HCT116 (cell line): ENCODE measurements at regions not wholly inside any gene's neighbourhood (a gene's known extent, or its start where the extent isn't known, plus 50 kb on each side); places are given as distances from the start of the nearest gene placed in this dataset.

Experiments
- ATAC-seq: fragments of 200-7000 bp; cut with Tn5 transposase; 2 replicates; pipeline ENCODE4 v1.9.1; 2020; ENCODE audit warnings: mild to moderate bottlenecking, moderate library complexity
- BruUV-seq: library from RNA; stranded (reverse); fragments of 400-500 nt; replicated peaks from 2 replicates; lab custom pipeline; 2021; lab: Mats Ljungman, UMichigan
- CTCF ChIA-PET: fragments of 300-600 bp; sonication (Branson Sonifier 250); formaldehyde crosslinking; loops from one replicate; lab custom pipeline; 2021; ENCODE audit warnings: antibody characterized with exemption; lab: Charles Lee
- POLR2A ChIA-PET: fragments of 300-600, 350-600 bp; sonication (Branson Sonifier 250); formaldehyde crosslinking; loops from one replicate; lab custom pipeline; 2021; ENCODE audit warnings: antibody characterized with exemption; lab: Charles Lee
- RAD21 ChIA-PET, 2 experiments: fragments of 300-600 bp; sonication (Branson Sonifier 250); formaldehyde crosslinking; loops; one replicate each; lab custom pipeline; 2023; ENCODE audit warnings: low total read pairs in 2 of 2; ENCODE audit not compliant: uncharacterized antibody in 2 of 2, unreplicated experiment in 2 of 2, low non-redundant PET in 1 of 2; lab: Charles Lee
- DNase-seq: peaks from one replicate; pipeline ENCODE4 v3.0.0-alpha.2; 2010; ENCODE audit warnings: low read depth, low spot score
- H2AFZ ChIP-seq: fragments of 200-600 bp; shearing (Covaris generic), sonication (generic); 2 replicates; pipeline ENCODE4 v1.6.1; 2017; ENCODE audit warnings: low read depth, mixed run types, mixed read lengths, antibody characterized with exemption, low read length; ENCODE audit not compliant: poor library complexity, severe bottlenecking
- H3K27ac ChIP-seq: 2 replicates; pipeline ENCODE4 v1.5.1; 2012; ENCODE audit warnings: low read depth, low read length
- H3K27me3 ChIP-seq: fragments of 200-600 bp; sonication (generic); 2 replicates; pipeline ENCODE4 v1.6.1; 2016; ENCODE audit warnings: mixed run types, low read length, mixed read lengths; ENCODE audit not compliant: insufficient read depth
- H3K36me3 ChIP-seq, 2 experiments: fragments of 200-500 bp in 1 of 2; fragments of 200-600 bp in 1 of 2; sonication (Bioruptor generic) in 1 of 2; sonication (generic) in 1 of 2; 2 replicates each; pipeline versions ENCODE4 v1.5.1 to v1.6.1; 2014 to 2016; ENCODE audit warnings: low read length in 2 of 2, inconsistent platforms in 1 of 2, mixed read lengths in 1 of 2, mixed run types in 1 of 2; ENCODE audit not compliant: insufficient read depth in 2 of 2, control insufficient read depth in 1 of 2
- H3K4me1 ChIP-seq, 2 experiments: fragments of 200-600 bp in 1 of 2; sonication (generic) in 1 of 2; 2 replicates each; pipeline versions ENCODE4 v1.5.1 to v1.6.1; 2012 to 2017; ENCODE audit warnings: low read length in 2 of 2, inconsistent platforms in 1 of 2, mild to moderate bottlenecking in 1 of 2, mixed read lengths in 1 of 2, mixed run types in 1 of 2, moderate library complexity in 1 of 2; ENCODE audit not compliant: insufficient read depth in 2 of 2, control insufficient read depth in 1 of 2
- H3K4me2 ChIP-seq: fragments of 200-600 bp; sonication (generic); 2 replicates; pipeline ENCODE4 v1.6.1; 2017; ENCODE audit warnings: mixed run types, low read length, mixed read lengths
- H3K4me3 ChIP-seq, 2 experiments: fragments of 200-600 bp in 1 of 2; sonication (generic) in 1 of 2; replicated peaks in 1 of 2; 2 replicates each; pipeline ENCODE4 v1.5.1; 2011 to 2016; ENCODE audit warnings: low read length in 2 of 2, control low read depth in 1 of 2, low read depth in 1 of 2, mild to moderate bottlenecking in 1 of 2, mixed read lengths in 1 of 2, mixed run types in 1 of 2
- H3K79me2 ChIP-seq: fragments of 200-600 bp; sonication (generic); 2 replicates; pipeline ENCODE4 v1.6.1; 2017; ENCODE audit warnings: mild to moderate bottlenecking, mixed run types, low read length, moderate library complexity, mixed read lengths; ENCODE audit not compliant: insufficient read depth
- H3K9ac ChIP-seq: fragments of 200-600 bp; sonication (generic); 2 replicates; pipeline ENCODE4 v1.6.1; 2016; ENCODE audit warnings: low read length, mixed read lengths
- H3K9me2 ChIP-seq: fragments of 200-600 bp; sonication (generic), shearing (Covaris generic); 2 replicates; pipeline ENCODE4 v1.6.1; 2017; ENCODE audit warnings: mixed run types, mild to moderate bottlenecking, moderate library complexity; ENCODE audit not compliant: insufficient read depth
- H3K9me3 ChIP-seq, 2 experiments: fragments of 200-500 bp in 1 of 2; fragments of 200-600 bp in 1 of 2; sonication (Bioruptor generic) in 1 of 2; sonication (generic) in 1 of 2; 2 replicates each; pipeline ENCODE4 v1.6.1; 2014 to 2017; ENCODE audit warnings: low read length in 2 of 2, mixed read lengths in 2 of 2, inconsistent platforms in 1 of 2, low read depth in 1 of 2, mild to moderate bottlenecking in 1 of 2, mixed run types in 1 of 2, moderate library complexity in 1 of 2; ENCODE audit not compliant: control insufficient read depth in 1 of 2, insufficient read depth in 1 of 2
- H4K20me1 ChIP-seq: fragments of 200-600 bp; sonication (generic), shearing (Covaris generic); 2 replicates; pipeline ENCODE4 v1.6.1; 2017; ENCODE audit warnings: mixed run types, mild to moderate bottlenecking, moderate library complexity; ENCODE audit not compliant: insufficient read depth
- CEBPB ChIP-seq: IDR thresholded peaks from 2 replicates; pipeline ENCODE4 v1.6.1; 2012; ENCODE audit warnings: low read depth
- CTCF ChIP-seq, 3 experiments: fragments of 200-600 bp in 1 of 3; sonication (generic) in 1 of 3; IDR thresholded peaks in 2 of 3; conservative IDR thresholded peaks in 1 of 3; 2 replicates each; pipeline ENCODE4 v1.5.1; 2012 to 2017; ENCODE audit warnings: low read depth in 2 of 3, low read length in 2 of 3, antibody characterized with exemption in 1 of 3, borderline replicate concordance in 1 of 3, control low read depth in 1 of 3, mild to moderate bottlenecking in 1 of 3, mixed read lengths in 1 of 3, mixed run types in 1 of 3, moderate library complexity in 1 of 3; ENCODE audit not compliant: insufficient read depth in 1 of 3
- EGR1 ChIP-seq: IDR thresholded peaks from 2 replicates; pipeline ENCODE4 v1.6.1; 2012; ENCODE audit warnings: low read depth
- ELF1 ChIP-seq: IDR thresholded peaks from 2 replicates; pipeline ENCODE4 v1.6.1; 2012; ENCODE audit warnings: low read depth, borderline replicate concordance
- EZH2 ChIP-seq: fragments of 200-600 bp; sonication (generic); IDR thresholded peaks from 2 replicates; pipeline ENCODE4 v1.6.1; 2017; ENCODE audit warnings: antibody characterized with exemption, mixed run types
- EZH2phosphoT487 ChIP-seq: fragments of 200-600 bp; IDR thresholded peaks from 2 replicates; pipeline ENCODE4 v1.6.1; 2018; ENCODE audit warnings: antibody characterized with exemption, borderline replicate concordance
- POLR2A ChIP-seq: IDR thresholded peaks from 2 replicates; pipeline ENCODE4 v1.7.0; 2011; ENCODE audit warnings: borderline replicate concordance; ENCODE audit not compliant: insufficient read depth, insufficient read length; ENCODE audit errors: extremely low read depth
- POLR2AphosphoS5 ChIP-seq: IDR thresholded peaks from 2 replicates; pipeline ENCODE4 v1.6.1; 2011; ENCODE audit warnings: mild to moderate bottlenecking, low read depth, low read length, moderate library complexity
- SP1 ChIP-seq: IDR thresholded peaks from 2 replicates; pipeline ENCODE4 v1.6.1; 2012; ENCODE audit warnings: low read depth
- SRF ChIP-seq: IDR thresholded peaks from 2 replicates; pipeline ENCODE4 v1.6.1; 2012; ENCODE audit warnings: low read depth
- TCF7L2 ChIP-seq: IDR thresholded peaks from 2 replicates; pipeline ENCODE4 v1.7.0; 2011; ENCODE audit warnings: borderline replicate concordance, inconsistent platforms; ENCODE audit not compliant: insufficient read depth, insufficient read length; ENCODE audit errors: extremely low read depth
- ZFX ChIP-seq: fragments of 450-650 bp; IDR thresholded peaks from 2 replicates; pipeline ENCODE4 v1.6.1; 2017
- ZNF274 ChIP-seq: fragments of 200-500 bp; sonication (Bioruptor generic); IDR thresholded peaks from 2 replicates; pipeline ENCODE4 v1.6.1; 2014; ENCODE audit warnings: mild to moderate bottlenecking, low read depth, low read length, inconsistent platforms
- intact Hi-C: fragments of 100-400 bp; cut with micrococcal nuclease; formaldehyde crosslinking; loops from 2 replicates; pipeline ENCODE4 v1.10.0; 2022
- TF ChIP-seq, protein P1 (sequence below): IDR thresholded peaks from 2 replicates; pipeline ENCODE4 v1.6.1; 2012; ENCODE audit warnings: low read depth
- TF ChIP-seq, protein P2 (sequence below): IDR thresholded peaks from 2 replicates; pipeline ENCODE4 v1.6.1; 2011; ENCODE audit warnings: mild to moderate bottlenecking, low read length, moderate library complexity; ENCODE audit not compliant: insufficient replicate concordance; ENCODE audit errors: extremely low read depth
- TF ChIP-seq, protein P3 (sequence below): IDR thresholded peaks from 2 replicates; pipeline ENCODE4 v1.6.1; 2012

GRCh38 chr2:56626927-56627326 lies 443.1 kb downstream of the CCDC85A start:
- no peak overlapping the region for H2AFZ ChIP-seq
- no peaks in the 10 kb centered on the region for H3K36me3 ChIP-seq
- intact Hi-C loops = no loop called here
- DNase-seq = no peak
- ChIA-PET CTCF (no interaction called here), POLR2A (no interaction called here), RAD21 (no interaction called here)
- no peak overlapping the region for H3K27ac ChIP-seq
- H4K20me1 ChIP-seq = no peaks in the 10 kb centered on the region
- no peak overlapping the region for H3K4me3 ChIP-seq
- no peaks in the 10 kb centered on the region for H3K27me3 ChIP-seq
- TF ChIP-seq SP1 = no peak
- TF ChIP-seq CTCF (IDR thresholded peaks at IDR 0.05 in 2 of 3, conservative IDR thresholded peaks at IDR 0.05 in 1 of 3; ENCODE audit: borderline replicate concordance in 1 of 3, insufficient read depth in 1 of 3, low read depth in 2 of 3, low read length in 2 of 3) = no peak
- TF ChIP-seq, protein P1, sequence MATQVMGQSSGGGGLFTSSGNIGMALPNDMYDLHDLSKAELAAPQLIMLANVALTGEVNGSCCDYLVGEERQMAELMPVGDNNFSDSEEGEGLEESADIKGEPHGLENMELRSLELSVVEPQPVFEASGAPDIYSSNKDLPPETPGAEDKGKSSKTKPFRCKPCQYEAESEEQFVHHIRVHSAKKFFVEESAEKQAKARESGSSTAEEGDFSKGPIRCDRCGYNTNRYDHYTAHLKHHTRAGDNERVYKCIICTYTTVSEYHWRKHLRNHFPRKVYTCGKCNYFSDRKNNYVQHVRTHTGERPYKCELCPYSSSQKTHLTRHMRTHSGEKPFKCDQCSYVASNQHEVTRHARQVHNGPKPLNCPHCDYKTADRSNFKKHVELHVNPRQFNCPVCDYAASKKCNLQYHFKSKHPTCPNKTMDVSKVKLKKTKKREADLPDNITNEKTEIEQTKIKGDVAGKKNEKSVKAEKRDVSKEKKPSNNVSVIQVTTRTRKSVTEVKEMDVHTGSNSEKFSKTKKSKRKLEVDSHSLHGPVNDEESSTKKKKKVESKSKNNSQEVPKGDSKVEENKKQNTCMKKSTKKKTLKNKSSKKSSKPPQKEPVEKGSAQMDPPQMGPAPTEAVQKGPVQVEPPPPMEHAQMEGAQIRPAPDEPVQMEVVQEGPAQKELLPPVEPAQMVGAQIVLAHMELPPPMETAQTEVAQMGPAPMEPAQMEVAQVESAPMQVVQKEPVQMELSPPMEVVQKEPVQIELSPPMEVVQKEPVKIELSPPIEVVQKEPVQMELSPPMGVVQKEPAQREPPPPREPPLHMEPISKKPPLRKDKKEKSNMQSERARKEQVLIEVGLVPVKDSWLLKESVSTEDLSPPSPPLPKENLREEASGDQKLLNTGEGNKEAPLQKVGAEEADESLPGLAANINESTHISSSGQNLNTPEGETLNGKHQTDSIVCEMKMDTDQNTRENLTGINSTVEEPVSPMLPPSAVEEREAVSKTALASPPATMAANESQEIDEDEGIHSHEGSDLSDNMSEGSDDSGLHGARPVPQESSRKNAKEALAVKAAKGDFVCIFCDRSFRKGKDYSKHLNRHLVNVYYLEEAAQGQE = no peak
- no peak for TF ChIP-seq EZH2
- TF ChIP-seq POLR2A = no peak
- no peak for TF ChIP-seq POLR2AphosphoS5
- no peak for TF ChIP-seq ELF1
- TF ChIP-seq TCF7L2 = no peak
- TF ChIP-seq EGR1 = no peak
- TF ChIP-seq, protein P2, sequence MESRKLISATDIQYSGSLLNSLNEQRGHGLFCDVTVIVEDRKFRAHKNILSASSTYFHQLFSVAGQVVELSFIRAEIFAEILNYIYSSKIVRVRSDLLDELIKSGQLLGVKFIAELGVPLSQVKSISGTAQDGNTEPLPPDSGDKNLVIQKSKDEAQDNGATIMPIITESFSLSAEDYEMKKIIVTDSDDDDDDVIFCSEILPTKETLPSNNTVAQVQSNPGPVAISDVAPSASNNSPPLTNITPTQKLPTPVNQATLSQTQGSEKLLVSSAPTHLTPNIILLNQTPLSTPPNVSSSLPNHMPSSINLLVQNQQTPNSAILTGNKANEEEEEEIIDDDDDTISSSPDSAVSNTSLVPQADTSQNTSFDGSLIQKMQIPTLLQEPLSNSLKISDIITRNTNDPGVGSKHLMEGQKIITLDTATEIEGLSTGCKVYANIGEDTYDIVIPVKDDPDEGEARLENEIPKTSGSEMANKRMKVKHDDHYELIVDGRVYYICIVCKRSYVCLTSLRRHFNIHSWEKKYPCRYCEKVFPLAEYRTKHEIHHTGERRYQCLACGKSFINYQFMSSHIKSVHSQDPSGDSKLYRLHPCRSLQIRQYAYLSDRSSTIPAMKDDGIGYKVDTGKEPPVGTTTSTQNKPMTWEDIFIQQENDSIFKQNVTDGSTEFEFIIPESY = no peak
- TF ChIP-seq EZH2phosphoT487 = no peak
- no peak for TF ChIP-seq ZNF274
- no peak for TF ChIP-seq ZFX
- no peak for TF ChIP-seq CEBPB
- TF ChIP-seq, protein P3, sequence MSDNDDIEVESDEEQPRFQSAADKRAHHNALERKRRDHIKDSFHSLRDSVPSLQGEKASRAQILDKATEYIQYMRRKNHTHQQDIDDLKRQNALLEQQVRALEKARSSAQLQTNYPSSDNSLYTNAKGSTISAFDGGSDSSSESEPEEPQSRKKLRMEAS = no peak
- no peak for TF ChIP-seq SRF
- ATAC-seq = no peak
- no peaks in the 10 kb centered on the region for H3K9me3 ChIP-seq
- no TSS peak for BruUV-seq
- no peaks in the 10 kb centered on the region for H3K9me2 ChIP-seq
- no peak overlapping the region for H3K4me2 ChIP-seq
- H3K9ac ChIP-seq = no peak overlapping the region
- no peaks in the 10 kb centered on the region for H3K79me2 ChIP-seq
- H3K4me1 ChIP-seq = no peaks in the 10 kb centered on the region
